ENCODE measurements at regions not wholly inside any gene's neighbourhood (a gene's known extent, or its start where the extent isn't known, plus 50 kb on each side); places are given as distances from the start of the nearest gene placed in this dataset.
"Not testable (repeated sequence)": the region's sequence is repeated elsewhere in the genome, so short reads cannot be mapped to it uniquely, and the experiment has no call there.

DNA sequence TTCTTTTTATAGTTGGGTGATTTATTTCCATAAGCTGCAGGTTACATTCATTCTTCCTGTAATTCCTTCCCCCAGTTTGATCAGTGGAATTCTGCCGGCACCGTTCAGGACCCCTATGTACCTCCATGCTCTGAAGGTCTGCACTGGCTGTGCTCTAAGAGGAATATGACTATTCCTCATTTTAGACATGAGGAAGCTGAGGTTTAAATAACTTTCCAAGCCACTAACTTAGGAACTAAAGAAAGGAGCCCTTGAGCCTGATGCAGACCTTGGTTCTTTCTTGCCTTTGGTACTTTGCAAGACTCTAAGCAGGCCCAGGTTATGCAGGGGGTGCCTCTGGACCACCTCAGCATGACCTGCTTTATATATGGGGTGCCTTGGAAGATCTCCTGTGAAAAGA is 318.5 kb downstream of the QKI start:
- DNase-seq (ENCODE audit: low read depth) = no peak
- no peak overlapping the region for H3K4me3 ChIP-seq (ENCODE audit: low read depth, low read length)
- TF ChIP-seq, protein P1, sequence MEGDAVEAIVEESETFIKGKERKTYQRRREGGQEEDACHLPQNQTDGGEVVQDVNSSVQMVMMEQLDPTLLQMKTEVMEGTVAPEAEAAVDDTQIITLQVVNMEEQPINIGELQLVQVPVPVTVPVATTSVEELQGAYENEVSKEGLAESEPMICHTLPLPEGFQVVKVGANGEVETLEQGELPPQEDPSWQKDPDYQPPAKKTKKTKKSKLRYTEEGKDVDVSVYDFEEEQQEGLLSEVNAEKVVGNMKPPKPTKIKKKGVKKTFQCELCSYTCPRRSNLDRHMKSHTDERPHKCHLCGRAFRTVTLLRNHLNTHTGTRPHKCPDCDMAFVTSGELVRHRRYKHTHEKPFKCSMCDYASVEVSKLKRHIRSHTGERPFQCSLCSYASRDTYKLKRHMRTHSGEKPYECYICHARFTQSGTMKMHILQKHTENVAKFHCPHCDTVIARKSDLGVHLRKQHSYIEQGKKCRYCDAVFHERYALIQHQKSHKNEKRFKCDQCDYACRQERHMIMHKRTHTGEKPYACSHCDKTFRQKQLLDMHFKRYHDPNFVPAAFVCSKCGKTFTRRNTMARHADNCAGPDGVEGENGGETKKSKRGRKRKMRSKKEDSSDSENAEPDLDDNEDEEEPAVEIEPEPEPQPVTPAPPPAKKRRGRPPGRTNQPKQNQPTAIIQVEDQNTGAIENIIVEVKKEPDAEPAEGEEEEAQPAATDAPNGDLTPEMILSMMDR (IDR thresholded peaks at IDR 0.05; ENCODE audit: insufficient read depth, low read depth, low read length, missing control alignments) = no peak

DNA sequence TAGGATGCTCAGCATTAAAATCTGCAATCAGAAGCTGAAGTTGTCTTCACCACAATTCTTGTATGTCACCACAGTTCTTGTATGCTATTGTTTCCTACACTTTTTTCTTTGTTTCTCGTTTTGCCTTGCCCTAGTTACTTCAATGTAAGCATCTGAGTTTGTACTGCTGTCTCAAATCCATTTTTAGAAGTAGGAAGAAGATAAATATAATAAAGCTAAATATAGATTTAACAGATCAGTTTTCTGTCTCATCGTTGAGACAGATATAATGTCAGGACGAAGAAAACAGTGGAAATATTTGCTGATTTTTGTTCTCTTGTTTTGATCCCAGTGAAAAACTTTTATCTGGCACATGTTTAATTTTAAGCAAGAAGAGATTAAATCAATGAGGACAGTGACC is 318.0 kb downstream of the QKI start:
- TF ChIP-seq, protein P1 (IDR thresholded peaks at IDR 0.05; ENCODE audit: insufficient read depth, low read depth, low read length, missing control alignments) = no peak
- no peak for DNase-seq (ENCODE audit: low read depth)
- no peak overlapping the region for H3K4me3 ChIP-seq (ENCODE audit: low read depth, low read length)

DNA sequence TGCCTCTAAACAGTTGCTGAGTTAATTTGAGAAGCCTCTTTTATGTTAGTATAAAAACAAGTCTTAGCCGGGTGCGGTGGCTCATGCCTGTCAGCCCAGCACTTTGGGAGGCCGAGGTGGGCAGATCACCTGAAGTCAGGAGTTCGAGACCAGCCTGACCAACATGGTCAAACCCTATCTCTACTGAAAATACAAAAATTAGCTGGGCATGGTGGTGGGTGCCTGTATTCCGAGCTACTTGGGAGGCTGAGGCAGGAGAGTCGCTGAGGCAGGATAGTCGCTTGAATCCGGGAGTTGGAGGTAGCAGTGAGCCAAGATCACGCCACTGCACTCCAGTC is 317.5 kb downstream of the QKI start:
- not testable (repeated sequence) for DNase-seq (ENCODE audit: low read depth); H3K4me3 ChIP-seq (ENCODE audit: low read depth, low read length)

DNA sequence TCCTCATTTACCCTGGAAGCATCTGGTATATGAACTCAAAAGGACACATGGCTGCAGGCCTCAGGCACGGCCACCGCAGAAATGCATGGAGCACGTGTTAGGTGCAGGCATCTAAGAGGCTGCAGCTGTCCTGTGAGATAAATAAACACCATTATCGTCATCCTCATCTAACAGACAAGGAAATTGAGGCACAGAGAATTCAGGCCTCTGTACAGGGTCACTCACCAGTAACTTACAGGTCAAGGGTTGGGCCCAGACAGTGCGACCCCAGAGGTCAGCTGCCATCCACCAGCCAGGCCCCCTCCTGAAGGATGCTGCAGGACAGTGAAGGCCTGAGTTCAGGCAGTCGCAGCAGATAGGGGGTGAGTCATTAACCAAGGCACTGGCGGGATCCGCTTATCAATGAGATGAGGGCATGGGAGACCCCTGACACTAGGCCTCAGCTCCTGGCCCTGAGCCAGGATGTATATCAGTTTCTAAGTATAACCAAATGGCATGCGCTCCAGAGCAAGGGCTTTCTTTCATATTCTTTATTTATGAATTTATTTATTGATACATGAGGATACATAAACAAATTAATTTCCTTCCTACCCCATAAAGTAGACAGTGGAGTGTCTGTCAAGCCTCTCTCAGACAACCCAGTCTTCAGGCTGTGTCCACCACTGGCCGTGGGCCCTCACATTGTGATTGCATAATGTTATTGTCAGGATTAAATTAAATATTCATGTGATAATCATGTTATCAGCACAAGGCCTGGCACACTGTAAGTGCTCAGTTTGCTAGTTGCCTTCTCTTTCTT is 316.9 kb downstream of the QKI start:
- no peak overlapping the region for H3K4me3 ChIP-seq (ENCODE audit: low read depth, low read length)
- no peak for DNase-seq (ENCODE audit: low read depth)
- TF ChIP-seq, protein P1 (IDR thresholded peaks at IDR 0.05; ENCODE audit: insufficient read depth, low read depth, low read length, missing control alignments) = no peak

DNA sequence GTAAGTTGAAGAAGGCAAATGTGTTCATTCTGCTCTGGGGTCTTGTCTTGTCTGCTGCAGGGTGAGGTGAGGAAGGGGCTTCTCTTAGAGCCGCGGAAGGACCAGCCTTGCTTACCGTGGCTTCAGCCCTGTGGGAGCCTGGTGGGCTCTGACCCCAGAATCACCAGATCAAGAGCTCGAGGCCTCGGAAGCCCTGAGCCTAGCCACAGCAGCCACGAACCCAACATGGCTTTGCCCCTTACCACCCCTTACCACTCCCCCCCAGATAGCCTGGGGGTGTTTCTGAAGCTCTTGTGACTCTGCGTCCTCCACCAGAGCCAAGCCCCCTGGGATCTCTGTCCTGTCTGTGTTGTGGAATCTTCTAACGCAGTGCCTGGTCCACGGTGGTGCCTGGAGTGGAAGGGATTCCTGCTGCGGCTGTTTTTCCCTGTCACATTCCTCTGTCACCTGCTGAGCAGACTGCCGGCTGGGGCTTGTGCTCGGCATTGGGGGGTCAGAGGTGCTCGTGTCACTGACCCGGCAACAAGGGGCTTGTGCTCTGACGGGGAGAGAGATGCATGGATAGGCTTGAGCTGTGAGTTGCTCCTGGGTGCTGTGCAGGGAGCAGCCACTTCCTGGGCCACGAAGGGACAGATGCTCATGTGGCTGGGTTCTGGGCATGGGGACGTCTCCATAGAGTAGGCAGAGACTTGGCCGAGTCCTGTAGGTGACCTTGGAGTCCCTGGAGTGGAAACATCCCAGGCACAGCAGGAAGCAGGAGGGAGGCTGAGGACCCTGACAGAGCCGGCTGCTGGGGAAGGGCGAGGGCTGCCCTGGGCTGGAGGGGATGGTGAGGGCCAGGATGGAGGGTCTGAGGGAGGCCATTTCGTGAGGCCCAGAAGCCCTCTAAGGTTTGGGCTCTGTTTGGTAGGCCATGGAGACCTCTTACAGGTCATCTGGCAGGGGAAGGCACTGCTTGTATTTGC is 316.0 kb downstream of the QKI start:
- no peak overlapping the region for H3K4me3 ChIP-seq (ENCODE audit: low read depth, low read length)
- TF ChIP-seq, protein P1 (IDR thresholded peaks at IDR 0.05; ENCODE audit: insufficient read depth, low read depth, low read length, missing control alignments) = no peak
- DNase-seq (ENCODE audit: low read depth) = no peak

DNA sequence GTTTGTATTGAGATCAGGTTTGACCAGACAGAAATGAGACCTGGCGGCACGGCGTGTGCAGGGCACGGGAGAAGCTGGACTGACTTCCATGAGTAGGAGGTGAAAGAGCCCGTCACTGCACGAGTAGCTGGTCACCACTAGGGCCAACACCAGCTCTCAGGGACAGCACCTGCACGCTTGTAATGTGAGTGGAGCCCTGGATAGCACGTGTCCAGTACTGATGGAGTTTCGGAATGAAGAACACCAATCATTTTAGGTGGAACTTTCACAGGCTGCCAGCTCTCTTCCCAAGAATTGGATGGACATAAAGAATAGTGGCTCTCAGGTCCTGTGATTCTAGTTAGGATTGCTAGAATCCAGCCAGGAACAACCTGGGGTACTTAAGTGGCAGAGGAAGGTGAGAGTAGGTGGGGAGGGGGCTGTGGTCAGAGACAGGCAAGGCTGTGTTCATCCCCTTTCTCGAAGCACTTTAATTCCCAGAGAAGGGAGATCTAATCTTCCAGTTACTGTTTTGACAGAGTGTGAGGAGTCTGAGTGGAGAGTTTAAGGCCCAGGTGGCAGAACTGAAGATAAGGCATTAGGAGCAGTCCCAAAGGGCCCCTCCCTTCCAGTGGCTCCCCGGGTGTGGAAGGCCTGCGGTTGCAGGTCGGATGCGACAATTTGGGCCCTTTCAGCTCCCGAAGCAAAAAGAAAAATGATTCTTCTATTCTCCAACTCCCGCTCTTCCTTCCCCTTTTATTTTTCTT is 314.8 kb downstream of the QKI start:
- no peak for DNase-seq (ENCODE audit: low read depth)
- H3K4me3 ChIP-seq (ENCODE audit: low read depth, low read length) = no peak overlapping the region
- TF ChIP-seq, protein P1 (IDR thresholded peaks at IDR 0.05; ENCODE audit: insufficient read depth, low read depth, low read length, missing control alignments) = no peak
